DND-41 (cell line): ENCODE measurements at regions not wholly inside any gene's neighbourhood (a gene's known extent, or its start where the extent isn't known, plus 50 kb on each side); places are given as distances from the start of the nearest gene placed in this dataset.

ENCODE experiments used
- ATAC-seq: fragments of 200-7000 bp; cut with Tn5 transposase; 3 replicates; pipeline ENCODE4 v1.9.1; 2021; ENCODE audit warnings: low read depth; ENCODE audit not compliant: insufficient read depth
- DNase-seq: peaks from one replicate; pipeline ENCODE4 v3.0.0-alpha.2; 2020
- H2AFZ ChIP-seq: 2 replicates; pipeline ENCODE4 v1.6.0; 2012; ENCODE audit warnings: low read depth, low read length
- H3K27ac ChIP-seq: 2 replicates; pipeline ENCODE4 v1.5.1; 2012; ENCODE audit warnings: low read length, inconsistent platforms
- H3K27me3 ChIP-seq: fragments of 200-600 bp; sonication (generic); 2 replicates; pipeline ENCODE4 v1.6.0; 2012; ENCODE audit warnings: low read length, mild to moderate bottlenecking, inconsistent platforms; ENCODE audit not compliant: insufficient read depth, poor library complexity
- H3K36me3 ChIP-seq: 2 replicates; pipeline ENCODE4 v1.5.1; 2012; ENCODE audit warnings: low read length, inconsistent platforms; ENCODE audit not compliant: insufficient read depth
- H3K4me1 ChIP-seq: 2 replicates; pipeline ENCODE4 v1.5.1; 2012; ENCODE audit warnings: mild to moderate bottlenecking, low read length; ENCODE audit not compliant: insufficient read depth
- H3K4me2 ChIP-seq: 2 replicates; pipeline ENCODE4 v1.6.0; 2012; ENCODE audit warnings: mild to moderate bottlenecking, moderate library complexity, low read length, inconsistent platforms; ENCODE audit not compliant: insufficient read depth
- H3K4me3 ChIP-seq, 2 experiments: fragments of 200-600 bp in 1 of 2; shearing (Covaris generic) in 1 of 2; 2 replicates each; pipeline ENCODE4 v1.5.1; 2012 to 2016; ENCODE audit warnings: inconsistent platforms in 2 of 2, low read length in 2 of 2, mild to moderate bottlenecking in 2 of 2, low read depth in 1 of 2, moderate library complexity in 1 of 2
- H3K79me2 ChIP-seq: 2 replicates; pipeline ENCODE4 v1.6.0; 2012; ENCODE audit warnings: low read length, inconsistent platforms; ENCODE audit not compliant: insufficient read depth
- H3K9ac ChIP-seq: 2 replicates; pipeline ENCODE4 v1.6.0; 2012; ENCODE audit warnings: low read depth, mild to moderate bottlenecking, inconsistent platforms, low read length, moderate library complexity
- H3K9me3 ChIP-seq: 2 replicates; pipeline ENCODE4 v1.5.1; 2012; ENCODE audit warnings: low read length, moderate library complexity, mild to moderate bottlenecking, inconsistent platforms; ENCODE audit not compliant: insufficient read depth, severe bottlenecking
- H4K20me1 ChIP-seq: 2 replicates; pipeline ENCODE4 v1.6.0; 2012; ENCODE audit warnings: low read length; ENCODE audit not compliant: insufficient read depth
- CTCF ChIP-seq: IDR thresholded peaks from 2 replicates; pipeline ENCODE4 v1.5.1; 2012; ENCODE audit warnings: borderline replicate concordance, low read length, moderate library complexity, mild to moderate bottlenecking; ENCODE audit not compliant: poor library complexity, severe bottlenecking; ENCODE audit errors: extremely low read depth
- EZH2 ChIP-seq: IDR thresholded peaks from 3 replicates; pipeline ENCODE4 v1.6.1; 2012; ENCODE audit warnings: borderline replicate concordance, low read depth, mild to moderate bottlenecking, moderate library complexity, low read length, inconsistent platforms; ENCODE audit not compliant: severe bottlenecking

- DNase-seq (peak; percentile 61), ATAC-seq (peak; percentile 85)
- H3K27me3 ChIP-seq, result no peaks in the 10 kb centered on the region
- H3K27ac ChIP-seq, result peak overlapping the region; percentile 85
- no peaks in the 10 kb centered on the region for H3K9me3 ChIP-seq
- peak overlapping the region; percentile 56 for H2AFZ ChIP-seq
- TF ChIP-seq CTCF (no peak), EZH2 (no peak)
- peak overlapping the region in 1 of 2 experiments; percentile 33; a peak in 2 of 4 replicates for H3K4me3 ChIP-seq
- peak overlapping the region; percentile 52 for H3K4me2 ChIP-seq
- H4K20me1 ChIP-seq, result no peaks in the 10 kb centered on the region
- H3K79me2 ChIP-seq, result no peaks in the 10 kb centered on the region
- H3K36me3 ChIP-seq, result no peaks in the 10 kb centered on the region
- H3K4me1 ChIP-seq, result peaks cover 34% of the 10 kb centered on the region
- peak overlapping the region; percentile 54 for H3K9ac ChIP-seq
These were observed 64.4 kb upstream of the AHR start for GRCh38 chr7:17234030-17234397.

- Histone ChIP-seq H2AFZ (peak overlapping the region; percentile 56), H3K27me3 (no peaks in the 10 kb centered on the region), H3K27ac (peak overlapping the region; percentile 85), H3K9me3 (no peaks in the 10 kb centered on the region), H3K4me2 (peak overlapping the region; percentile 52), H3K79me2 (no peaks in the 10 kb centered on the region), H3K9ac (peak overlapping the region; percentile 54), H3K36me3 (no peaks in the 10 kb centered on the region), H3K4me1 (peaks cover 34% of the 10 kb centered on the region), H4K20me1 (no peaks in the 10 kb centered on the region), H3K4me3 (peak overlapping the region in 1 of 2 experiments; percentile 34; a peak in 2 of 4 replicates)
- ATAC-seq (peak; percentile 86), DNase-seq (peak; percentile 63)
- TF ChIP-seq EZH2 (no peak), CTCF (no peak)
These were observed 63.9 kb upstream of the AHR start for GRCh38 chr7:17234398-17235031.

DNA sequence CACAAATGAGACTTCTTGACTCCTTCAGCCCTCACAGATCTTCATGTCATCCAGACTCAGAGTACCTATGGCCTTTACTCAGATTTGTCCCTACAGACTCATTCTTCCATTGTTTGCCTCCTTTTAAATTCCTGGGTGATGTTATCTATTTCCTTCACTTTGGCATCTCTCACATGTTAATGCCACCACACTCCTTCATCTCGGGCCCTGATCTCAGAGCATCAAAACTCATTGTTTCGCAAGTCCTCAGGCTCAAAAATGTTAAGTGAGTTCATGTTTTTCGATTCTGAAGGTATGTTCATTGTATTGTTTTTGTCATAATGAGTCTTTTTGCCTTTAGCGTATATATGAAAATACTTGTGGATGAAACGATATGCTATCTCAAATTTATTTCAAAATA lies 62.3 kb upstream of the AHR start:
- H2AFZ ChIP-seq, result no peak overlapping the region
- TF ChIP-seq CTCF (no peak), EZH2 (no peak)
- peak overlapping the region; percentile 49; the same call in 1 of the 2 replicates for H3K27ac ChIP-seq
- no peaks in the 10 kb centered on the region for H3K36me3 ChIP-seq
- no peak for DNase-seq
- no peaks in the 10 kb centered on the region for H3K27me3 ChIP-seq
- no peak overlapping the region for H3K4me3 ChIP-seq
- H4K20me1 ChIP-seq, result no peaks in the 10 kb centered on the region
- H3K4me2 ChIP-seq, result no peak overlapping the region
- no peak for ATAC-seq
- no peaks in the 10 kb centered on the region for H3K79me2 ChIP-seq
- H3K9me3 ChIP-seq, result no peaks in the 10 kb centered on the region
- H3K4me1 ChIP-seq, result peaks cover 34% of the 10 kb centered on the region
- H3K9ac ChIP-seq, result no peak overlapping the region

- H2AFZ ChIP-seq, result no peak overlapping the region
These were observed 61.8 kb upstream of the AHR start for GRCh38 chr7:17236603-17237002.

More at GRCh38 chr7:17236603-17237002, 61.8 kb upstream of the AHR start:
- Histone ChIP-seq H3K9ac (no peak overlapping the region), H3K4me1 (peaks cover 34% of the 10 kb centered on the region), H3K27ac (no peak overlapping the region), H3K27me3 (no peaks in the 10 kb centered on the region), H3K4me2 (no peak overlapping the region), H4K20me1 (no peaks in the 10 kb centered on the region), H3K4me3 (no peak overlapping the region), H3K79me2 (no peaks in the 10 kb centered on the region), H3K9me3 (no peaks in the 10 kb centered on the region), H3K36me3 (no peaks in the 10 kb centered on the region)
- DNase-seq, result no peak
- no peak for ATAC-seq
- no peak for TF ChIP-seq EZH2
- TF ChIP-seq CTCF, result no peak
